Calu3 (cell line): ENCODE measurements at regions not wholly inside any gene's neighbourhood (a gene's known extent, or its start where the extent isn't known, plus 50 kb on each side); places are given as distances from the start of the nearest gene placed in this dataset.

Experiments
- BruUV-seq: library from RNA; stranded (reverse); fragments of 400-500 nt; replicated peaks from 2 replicates; lab custom pipeline; 2021; lab: Mats Ljungman, UMichigan
- CTCF ChIA-PET: fragments of 300-600 bp; sonication (Branson Sonifier 250); formaldehyde crosslinking; loops from one replicate; lab custom pipeline; 2022; ENCODE audit warnings: antibody characterized with exemption; lab: Charles Lee
- DNase-seq: peaks from one replicate; pipeline ENCODE4 v3.0.0; 2022
- H3K27ac Mint-ChIP-seq: one replicate; pipeline ENCODE4 v1.8.0; 2022; ENCODE audit warnings: mixed read lengths; ENCODE audit not compliant: unreplicated experiment
- H3K27me3 Mint-ChIP-seq: one replicate; pipeline ENCODE4 v1.8.0; 2022; ENCODE audit warnings: mixed read lengths; ENCODE audit not compliant: unreplicated experiment
- H3K36me3 Mint-ChIP-seq: one replicate; pipeline ENCODE4 v1.8.0; 2022; ENCODE audit warnings: mild to moderate bottlenecking, moderate library complexity, mixed read lengths; ENCODE audit not compliant: insufficient read depth, unreplicated experiment
- H3K4me1 Mint-ChIP-seq: one replicate; pipeline ENCODE4 v1.8.0; 2022; ENCODE audit warnings: mild to moderate bottlenecking, low read depth, mixed read lengths; ENCODE audit not compliant: unreplicated experiment
- H3K4me3 Mint-ChIP-seq: one replicate; pipeline ENCODE4 v1.8.0; 2022; ENCODE audit warnings: mild to moderate bottlenecking, low read depth, moderate library complexity, mixed read lengths; ENCODE audit not compliant: unreplicated experiment
- H3K9me3 Mint-ChIP-seq: one replicate; pipeline ENCODE4 v1.8.0; 2022; ENCODE audit warnings: low read depth, mixed read lengths; ENCODE audit not compliant: unreplicated experiment
- intact Hi-C: fragments of 100-400 bp; cut with micrococcal nuclease; formaldehyde crosslinking; loops from one replicate; pipeline ENCODE4 v1.10.0; 2022; ENCODE audit not compliant: unreplicated experiment
- TF ChIP-seq, protein P1 (sequence below): fragments of 200-600 bp; IDR thresholded peaks from one replicate; pipeline ENCODE4 v1.8.0; 2022; ENCODE audit warnings: antibody characterized with exemption; ENCODE audit not compliant: unreplicated experiment

DNA sequence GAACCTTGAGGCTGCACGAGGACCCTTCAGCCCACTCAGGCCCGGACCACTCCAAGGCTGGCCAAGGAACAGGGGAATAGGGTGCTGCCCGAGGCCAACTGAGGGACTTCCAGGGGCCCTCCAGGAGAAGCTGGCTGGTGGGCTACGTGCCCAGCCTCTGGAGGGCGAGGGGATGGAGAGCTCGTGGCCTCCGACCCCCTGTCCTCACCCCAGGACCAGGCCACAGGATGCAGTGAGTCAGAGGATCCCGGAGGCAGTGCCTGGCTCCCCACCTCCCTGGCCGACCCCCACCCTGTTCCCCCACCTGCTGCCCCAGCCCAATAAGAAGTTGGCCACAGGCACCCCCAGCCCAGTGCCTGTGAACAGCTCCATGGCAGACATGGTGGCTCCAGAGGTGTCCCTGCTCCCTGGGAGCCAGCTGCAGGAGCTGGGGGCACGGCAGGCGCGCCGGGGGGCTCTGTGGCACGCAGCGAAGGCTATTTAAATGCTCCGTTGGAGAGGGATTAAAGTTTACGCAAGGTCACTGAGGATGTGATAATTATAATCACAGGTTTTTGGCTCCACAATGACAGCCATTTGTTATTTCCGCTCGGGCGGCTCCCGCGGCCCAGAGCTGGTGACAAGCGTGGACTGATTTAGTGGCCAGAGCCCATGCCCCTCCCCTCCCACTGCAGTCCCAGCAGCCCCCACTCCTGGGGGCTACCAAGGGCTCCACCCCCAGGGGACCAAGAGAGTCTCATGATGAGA, 95.7 kb upstream of the NKX1-1 start:
- Mint-ChIP-seq H3K4me1 (no peaks in the 10 kb centered on the region), H3K9me3 (no peaks in the 10 kb centered on the region), H3K27me3 (peaks cover 21% of the 10 kb centered on the region), H3K36me3 (no peaks in the 10 kb centered on the region), H3K4me3 (no peak overlapping the region), H3K27ac (no peak overlapping the region)
- TF ChIP-seq, protein P1, sequence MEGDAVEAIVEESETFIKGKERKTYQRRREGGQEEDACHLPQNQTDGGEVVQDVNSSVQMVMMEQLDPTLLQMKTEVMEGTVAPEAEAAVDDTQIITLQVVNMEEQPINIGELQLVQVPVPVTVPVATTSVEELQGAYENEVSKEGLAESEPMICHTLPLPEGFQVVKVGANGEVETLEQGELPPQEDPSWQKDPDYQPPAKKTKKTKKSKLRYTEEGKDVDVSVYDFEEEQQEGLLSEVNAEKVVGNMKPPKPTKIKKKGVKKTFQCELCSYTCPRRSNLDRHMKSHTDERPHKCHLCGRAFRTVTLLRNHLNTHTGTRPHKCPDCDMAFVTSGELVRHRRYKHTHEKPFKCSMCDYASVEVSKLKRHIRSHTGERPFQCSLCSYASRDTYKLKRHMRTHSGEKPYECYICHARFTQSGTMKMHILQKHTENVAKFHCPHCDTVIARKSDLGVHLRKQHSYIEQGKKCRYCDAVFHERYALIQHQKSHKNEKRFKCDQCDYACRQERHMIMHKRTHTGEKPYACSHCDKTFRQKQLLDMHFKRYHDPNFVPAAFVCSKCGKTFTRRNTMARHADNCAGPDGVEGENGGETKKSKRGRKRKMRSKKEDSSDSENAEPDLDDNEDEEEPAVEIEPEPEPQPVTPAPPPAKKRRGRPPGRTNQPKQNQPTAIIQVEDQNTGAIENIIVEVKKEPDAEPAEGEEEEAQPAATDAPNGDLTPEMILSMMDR = no peak
- CTCF ChIA-PET = interaction anchor here (0.7 kb wide), 1 partner anchor 37 kb away, joined by 3 read pairs; no protein-coding TSS in a partner anchor
- intact Hi-C loops = no loop called here
- DNase-seq = no peak
- BruUV-seq = no TSS peak

GRCh38 chr4:1500966-1501753, 94.9 kb upstream of the NKX1-1 start:
- CTCF ChIA-PET = no interaction called here
- Mint-ChIP-seq H3K4me3 (no peak overlapping the region), H3K9me3 (no peaks in the 10 kb centered on the region), H3K27me3 (peaks cover 13% of the 10 kb centered on the region), H3K27ac (no peak overlapping the region), H3K36me3 (no peaks in the 10 kb centered on the region), H3K4me1 (no peaks in the 10 kb centered on the region)
- no peak for DNase-seq
- intact Hi-C loops = no loop called here
- TF ChIP-seq, protein P1 = no peak
- BruUV-seq = no TSS peak

GRCh38 chr4:1500231-1500965, 94.2 kb upstream of the NKX1-1 start:
- DNase-seq = no peak
- no peaks in the 10 kb centered on the region for H3K4me1 Mint-ChIP-seq
- H3K4me3 Mint-ChIP-seq = no peak overlapping the region
- H3K36me3 Mint-ChIP-seq = no peaks in the 10 kb centered on the region
- TF ChIP-seq, protein P1 = no peak
- intact Hi-C loops = no loop called here
- CTCF ChIA-PET = no interaction called here
- BruUV-seq = no TSS peak
- H3K27ac Mint-ChIP-seq = no peak overlapping the region
- H3K27me3 Mint-ChIP-seq = peaks cover 5% of the 10 kb centered on the region
- H3K9me3 Mint-ChIP-seq = no peaks in the 10 kb centered on the region

- CTCF ChIA-PET = no interaction called here
Measured at GRCh38 chr4:1499465-1499864, 93.2 kb upstream of the NKX1-1 start.

More at GRCh38 chr4:1499465-1499864, 93.2 kb upstream of the NKX1-1 start:
- TF ChIP-seq, protein P1 = no peak
- peaks cover 9% of the 10 kb centered on the region for H3K27me3 Mint-ChIP-seq
- no peaks in the 10 kb centered on the region for H3K4me1 Mint-ChIP-seq
- intact Hi-C loops = no loop called here
- H3K4me3 Mint-ChIP-seq = no peak overlapping the region
- H3K9me3 Mint-ChIP-seq = no peaks in the 10 kb centered on the region
- no TSS peak for BruUV-seq
- no peak for DNase-seq
- H3K27ac Mint-ChIP-seq = no peak overlapping the region
- H3K36me3 Mint-ChIP-seq = no peaks in the 10 kb centered on the region
